CD4-positive, alpha-beta T cell (primary cell): ENCODE measurements at regions not wholly inside any gene's neighbourhood (a gene's known extent, or its start where the extent isn't known, plus 50 kb on each side); places are given as distances from the start of the nearest gene placed in this dataset.

Source experiments
- ATAC-seq: fragments of 200-7000 bp; cut with Tn5 transposase; one replicate; pipeline ENCODE4 v1.10.0; 2022; ENCODE audit warnings: mild to moderate bottlenecking; ENCODE audit not compliant: poor library complexity
- CTCF ChIA-PET: fragments of 350-600 bp; sonication (Branson Sonifier 250); formaldehyde crosslinking; loops from one replicate; lab custom pipeline; 2021; ENCODE audit warnings: antibody characterized with exemption, inconsistent platforms; lab: Charles Lee
- POLR2A ChIA-PET: fragments of 350-600 bp; sonication (Branson Sonifier 250); formaldehyde crosslinking; loops from one replicate; lab custom pipeline; 2021; ENCODE audit warnings: antibody characterized with exemption, inconsistent platforms; lab: Charles Lee
- DNase-seq, 14 experiments: peaks; one replicate each; pipeline ENCODE4 v3.0.0-alpha.2; 2013 to 2020; ENCODE audit warnings: mixed read lengths in 2 of 14
- H3K27ac ChIP-seq, 2 donors: one replicate each; pipeline versions ENCODE4 v1.5.1 to v1.7.0; 2013; ENCODE audit warnings: low read length in 2 of 2, low read depth in 1 of 2, mild to moderate bottlenecking in 1 of 2
- H3K27me3 ChIP-seq, 2 experiments: 1 replicate in 1 of 2; 2 replicates in 1 of 2; pipeline versions ENCODE4 v1.6.1 to v1.7.0; 2013; ENCODE audit warnings: low read length in 2 of 2, control low read depth in 1 of 2, mild to moderate bottlenecking in 1 of 2, moderate library complexity in 1 of 2; ENCODE audit not compliant: insufficient read depth in 2 of 2, control insufficient read depth in 1 of 2
- H3K36me3 ChIP-seq: one replicate; pipeline ENCODE4 v1.6.1; 2013; ENCODE audit warnings: low read length, control low read depth; ENCODE audit not compliant: insufficient read depth
- H3K4me1 ChIP-seq: one replicate; pipeline ENCODE4 v1.6.1; 2013; ENCODE audit warnings: low read length, control low read depth; ENCODE audit not compliant: insufficient read depth
- H3K4me3 ChIP-seq: one replicate; pipeline ENCODE4 v1.5.1; 2013; ENCODE audit warnings: mild to moderate bottlenecking, low read length, moderate library complexity
- H3K9me3 ChIP-seq, 2 experiments: 1 replicate in 1 of 2; 2 replicates in 1 of 2; pipeline versions ENCODE4 v1.6.1 to v1.7.0; 2013; ENCODE audit warnings: low read length in 2 of 2, mild to moderate bottlenecking in 2 of 2, control low read depth in 1 of 2, moderate library complexity in 1 of 2; ENCODE audit not compliant: control insufficient read depth in 1 of 2, insufficient read depth in 1 of 2
- H3K27ac Mint-ChIP-seq: one replicate; pipeline ENCODE4 v1.8.0; 2020; ENCODE audit warnings: mixed read lengths
- H3K27me3 Mint-ChIP-seq: one replicate; pipeline ENCODE4 v1.8.0; 2021; ENCODE audit warnings: mixed read lengths
- H3K36me3 Mint-ChIP-seq: one replicate; pipeline ENCODE4 v1.8.0; 2021; ENCODE audit warnings: low read depth, mixed read lengths
- H3K4me1 Mint-ChIP-seq: one replicate; pipeline ENCODE4 v1.8.0; 2021; ENCODE audit warnings: low read depth, mixed read lengths
- H3K4me3 Mint-ChIP-seq: one replicate; pipeline ENCODE4 v1.8.0; 2020; ENCODE audit warnings: mild to moderate bottlenecking, mixed read lengths
- H3K9me3 Mint-ChIP-seq: one replicate; pipeline ENCODE4 v1.8.0; 2020; ENCODE audit warnings: mixed read lengths
- CTCF ChIP-seq: fragments of 200-600 bp; IDR thresholded peaks from one replicate; pipeline ENCODE4 v1.8.0; 2022; ENCODE audit warnings: antibody characterized with exemption, mild to moderate bottlenecking
- intact Hi-C, 2 experiments: fragments of 100-400 bp; cut with DNase I in 1 of 2; cut with micrococcal nuclease in 1 of 2; formaldehyde crosslinking; loops; one replicate each; pipeline versions ENCODE4 v1.15.1 to v1.9.0; 2023 to 2025; cut with DNase I, micrococcal nuclease

GRCh38 chr2:12478151-12479064, 238.3 kb upstream of the TRIB2 start:
- no peaks in the 10 kb centered on the region for H3K27me3 Mint-ChIP-seq
- H3K4me3 Mint-ChIP-seq: no peak overlapping the region
- no peaks in the 10 kb centered on the region for H3K9me3 Mint-ChIP-seq
- ChIA-PET CTCF (no interaction called here), POLR2A (no interaction called here)
- intact Hi-C loops: no loop called here
- no peak overlapping the region for H3K27ac ChIP-seq
- no peak for ATAC-seq
- H3K4me1 Mint-ChIP-seq: no peaks in the 10 kb centered on the region
- H3K36me3 Mint-ChIP-seq: no peaks in the 10 kb centered on the region
- peaks cover 0 to 4% of the 10 kb centered on the region in 2 experiments for H3K9me3 ChIP-seq
- H3K36me3 ChIP-seq: no peaks in the 10 kb centered on the region
- no peak overlapping the region for H3K4me3 ChIP-seq
- no peak overlapping the region for H3K27ac Mint-ChIP-seq
- TF ChIP-seq CTCF: no peak
- H3K27me3 ChIP-seq: no peaks in the 10 kb centered on the region
- no peaks in the 10 kb centered on the region for H3K4me1 ChIP-seq
- DNase-seq: no peak

GRCh38 chr2:12479065-12479601, 237.6 kb upstream of the TRIB2 start:
- CTCF ChIA-PET: no interaction called here
- no peak for TF ChIP-seq CTCF
- H3K27me3 ChIP-seq: no peaks in the 10 kb centered on the region
- no peaks in the 10 kb centered on the region for H3K4me1 ChIP-seq
- DNase-seq (no peak), ATAC-seq (no peak)
- Mint-ChIP-seq H3K27ac (no peak overlapping the region), H3K36me3 (no peaks in the 10 kb centered on the region), H3K4me1 (peaks cover 5% of the 10 kb centered on the region), H3K9me3 (no peaks in the 10 kb centered on the region), H3K27me3 (no peaks in the 10 kb centered on the region), H3K4me3 (no peak overlapping the region)
- H3K27ac ChIP-seq: no peak overlapping the region
- no peaks in the 10 kb centered on the region for H3K36me3 ChIP-seq
- no peak overlapping the region for H3K4me3 ChIP-seq
- intact Hi-C loops: no loop called here
- H3K9me3 ChIP-seq: peaks cover 0 to 4% of the 10 kb centered on the region in 2 experiments
- POLR2A ChIA-PET: no interaction called here

- no peaks in the 10 kb centered on the region for H3K27me3 ChIP-seq
- intact Hi-C loops: no loop called here
- no peaks in the 10 kb centered on the region for H3K9me3 Mint-ChIP-seq
- peak overlapping the region; percentile 49 for H3K4me3 Mint-ChIP-seq
- no peak for DNase-seq
- TF ChIP-seq CTCF: no peak
- H3K4me1 Mint-ChIP-seq: peaks cover 60% of the 10 kb centered on the region
- no peaks in the 10 kb centered on the region for H3K36me3 ChIP-seq
- no peaks in the 10 kb centered on the region for H3K9me3 ChIP-seq
- no peak for ATAC-seq
- H3K36me3 Mint-ChIP-seq: no peaks in the 10 kb centered on the region
- H3K27ac ChIP-seq: no peak overlapping the region
- no peak overlapping the region for H3K4me3 ChIP-seq
- H3K4me1 ChIP-seq: peaks cover 43% of the 10 kb centered on the region
- H3K27ac Mint-ChIP-seq: peak overlapping the region; percentile 43
- POLR2A ChIA-PET: interaction anchor here (0.7 kb wide), 1 partner anchor 249 kb away, joined by 3 read pairs; no protein-coding TSS in a partner anchor
- CTCF ChIA-PET: interaction anchor here (0.6 kb wide), 1 partner anchor 88 kb away, joined by 3 read pairs; no protein-coding TSS in a partner anchor
- H3K27me3 Mint-ChIP-seq: no peaks in the 10 kb centered on the region
Measured at GRCh38 chr2:12484536-12485115, 232.1 kb upstream of the TRIB2 start.
